ENCODE measurements at regions not wholly inside any gene's neighbourhood (a gene's known extent, or its start where the extent isn't known, plus 50 kb on each side); places are given as distances from the start of the nearest gene placed in this dataset.

DNA sequence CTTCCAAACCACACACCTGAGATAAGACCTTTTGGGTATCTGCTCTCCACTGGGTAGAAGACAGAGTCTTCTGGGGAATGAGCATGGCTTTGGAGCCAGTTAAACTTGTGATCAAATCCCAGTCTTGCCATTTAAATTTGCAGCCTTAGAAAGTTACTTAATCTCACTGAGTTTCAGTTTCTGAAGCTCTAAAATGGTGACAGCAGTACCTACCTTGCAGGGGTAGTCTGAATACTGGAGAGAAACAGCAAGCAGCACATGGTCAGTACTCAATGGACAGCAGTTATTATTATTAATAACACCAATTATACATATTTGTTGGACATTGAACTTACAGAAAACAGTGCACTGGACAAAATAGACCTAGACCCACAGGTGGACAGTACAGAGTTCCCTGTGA, 260.9 kb downstream of the MAN2A1 start:
- Histone ChIP-seq H3K27me3 (ENCODE audit: insufficient read depth, poor library complexity, severe bottlenecking) (peaks cover 5% of the 10 kb centered on the region), H3K9me3 (ENCODE audit: severe bottlenecking) (no peaks in the 10 kb centered on the region), H3K4me1 (ENCODE audit: insufficient read depth, poor library complexity, severe bottlenecking) (no peaks in the 10 kb centered on the region), H3K4me3 (ENCODE audit: severe bottlenecking) (no peak overlapping the region), H3K27ac (ENCODE audit: poor library complexity, severe bottlenecking) (no peak overlapping the region), H3K36me3 (ENCODE audit: low read depth) (no peaks in the 10 kb centered on the region)
- no peak for ATAC-seq (ENCODE audit: low read depth)
- no peak for DNase-seq (ENCODE audit: low spot score)
- TF ChIP-seq, protein P1, sequence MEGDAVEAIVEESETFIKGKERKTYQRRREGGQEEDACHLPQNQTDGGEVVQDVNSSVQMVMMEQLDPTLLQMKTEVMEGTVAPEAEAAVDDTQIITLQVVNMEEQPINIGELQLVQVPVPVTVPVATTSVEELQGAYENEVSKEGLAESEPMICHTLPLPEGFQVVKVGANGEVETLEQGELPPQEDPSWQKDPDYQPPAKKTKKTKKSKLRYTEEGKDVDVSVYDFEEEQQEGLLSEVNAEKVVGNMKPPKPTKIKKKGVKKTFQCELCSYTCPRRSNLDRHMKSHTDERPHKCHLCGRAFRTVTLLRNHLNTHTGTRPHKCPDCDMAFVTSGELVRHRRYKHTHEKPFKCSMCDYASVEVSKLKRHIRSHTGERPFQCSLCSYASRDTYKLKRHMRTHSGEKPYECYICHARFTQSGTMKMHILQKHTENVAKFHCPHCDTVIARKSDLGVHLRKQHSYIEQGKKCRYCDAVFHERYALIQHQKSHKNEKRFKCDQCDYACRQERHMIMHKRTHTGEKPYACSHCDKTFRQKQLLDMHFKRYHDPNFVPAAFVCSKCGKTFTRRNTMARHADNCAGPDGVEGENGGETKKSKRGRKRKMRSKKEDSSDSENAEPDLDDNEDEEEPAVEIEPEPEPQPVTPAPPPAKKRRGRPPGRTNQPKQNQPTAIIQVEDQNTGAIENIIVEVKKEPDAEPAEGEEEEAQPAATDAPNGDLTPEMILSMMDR (IDR thresholded peaks at IDR 0.05; ENCODE audit: poor library complexity, severe bottlenecking) = no peak

DNA sequence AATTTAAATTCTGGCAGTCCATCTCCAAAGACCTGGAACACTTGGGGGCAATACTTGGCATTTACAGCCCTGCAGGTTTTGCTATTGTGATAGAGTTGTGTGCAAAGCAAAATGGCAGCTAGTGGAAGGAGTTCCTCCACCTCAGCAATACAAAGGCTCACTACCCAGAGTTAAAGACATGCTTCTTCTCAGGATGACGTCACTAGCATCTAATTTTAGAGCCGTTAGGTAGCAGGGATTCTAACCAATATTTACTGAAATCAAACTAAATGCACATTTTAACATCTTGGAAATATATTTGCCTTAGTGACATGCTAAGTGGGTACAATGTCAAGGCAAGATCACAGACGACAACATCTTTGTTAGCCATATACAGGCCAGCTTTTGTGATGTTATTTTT, 261.6 kb downstream of the MAN2A1 start:
- H3K4me1 ChIP-seq (ENCODE audit: insufficient read depth, poor library complexity, severe bottlenecking) = no peaks in the 10 kb centered on the region
- peaks cover 5% of the 10 kb centered on the region for H3K27me3 ChIP-seq (ENCODE audit: insufficient read depth, poor library complexity, severe bottlenecking)
- H3K27ac ChIP-seq (ENCODE audit: poor library complexity, severe bottlenecking) = no peak overlapping the region
- no peak for ATAC-seq (ENCODE audit: low read depth)
- TF ChIP-seq, protein P1 (IDR thresholded peaks at IDR 0.05; ENCODE audit: poor library complexity, severe bottlenecking) = no peak
- H3K4me3 ChIP-seq (ENCODE audit: severe bottlenecking) = no peak overlapping the region
- no peaks in the 10 kb centered on the region for H3K9me3 ChIP-seq (ENCODE audit: severe bottlenecking)
- no peak for DNase-seq (ENCODE audit: low spot score)
- H3K36me3 ChIP-seq (ENCODE audit: low read depth) = no peaks in the 10 kb centered on the region

DNA sequence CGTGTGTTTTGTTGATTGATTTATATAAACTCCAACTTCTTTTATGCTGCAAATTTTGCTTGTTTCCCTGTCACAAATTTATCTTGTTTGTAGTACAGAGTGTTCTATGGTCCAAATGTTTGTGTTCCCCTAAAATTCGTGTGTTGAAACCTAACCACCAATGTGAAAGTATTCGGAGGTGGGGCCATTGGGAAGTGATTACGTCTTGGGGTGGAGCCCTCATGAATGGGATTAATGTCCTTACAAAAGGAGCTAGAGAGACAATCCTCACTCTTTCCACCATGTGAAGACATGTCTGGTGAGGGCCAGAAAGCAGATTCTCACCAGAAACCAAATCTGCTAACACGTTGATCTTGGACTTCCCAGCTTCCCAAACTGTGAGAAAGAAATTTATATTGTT, 262.0 kb downstream of the MAN2A1 start:
- Histone ChIP-seq H3K9me3 (ENCODE audit: severe bottlenecking) (no peaks in the 10 kb centered on the region), H3K27me3 (ENCODE audit: insufficient read depth, poor library complexity, severe bottlenecking) (peaks cover 5% of the 10 kb centered on the region), H3K4me1 (ENCODE audit: insufficient read depth, poor library complexity, severe bottlenecking) (no peaks in the 10 kb centered on the region), H3K36me3 (ENCODE audit: low read depth) (no peaks in the 10 kb centered on the region), H3K27ac (ENCODE audit: poor library complexity, severe bottlenecking) (no peak overlapping the region), H3K4me3 (ENCODE audit: severe bottlenecking) (no peak overlapping the region)
- no peak for ATAC-seq (ENCODE audit: low read depth)
- TF ChIP-seq, protein P1 (IDR thresholded peaks at IDR 0.05; ENCODE audit: poor library complexity, severe bottlenecking) = no peak
- DNase-seq (ENCODE audit: low spot score) = no peak

DNA sequence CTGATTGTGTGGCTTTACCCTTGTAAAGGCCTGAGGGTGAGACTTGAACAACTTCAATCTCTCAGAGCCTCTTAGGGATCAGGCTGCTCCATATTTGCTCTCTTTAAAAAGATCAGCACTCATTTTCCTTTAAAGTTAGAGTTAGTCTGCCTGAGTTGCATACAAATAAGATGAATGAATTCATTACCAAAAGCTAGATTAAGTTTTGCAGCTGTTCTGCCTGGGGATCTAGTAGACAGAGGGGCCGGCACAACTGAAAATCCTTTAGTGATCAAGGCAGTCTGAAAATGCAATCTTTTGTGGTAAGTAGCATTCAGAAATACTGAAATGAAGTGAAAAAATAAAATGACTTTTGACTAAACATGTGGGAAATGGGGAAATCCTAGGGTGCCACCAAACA, 264.0 kb downstream of the MAN2A1 start:
- Histone ChIP-seq H3K4me3 (ENCODE audit: severe bottlenecking) (no peak overlapping the region), H3K27ac (ENCODE audit: poor library complexity, severe bottlenecking) (no peak overlapping the region), H3K27me3 (ENCODE audit: insufficient read depth, poor library complexity, severe bottlenecking) (peaks cover 11% of the 10 kb centered on the region), H3K9me3 (ENCODE audit: severe bottlenecking) (no peaks in the 10 kb centered on the region), H3K36me3 (ENCODE audit: low read depth) (no peaks in the 10 kb centered on the region), H3K4me1 (ENCODE audit: insufficient read depth, poor library complexity, severe bottlenecking) (no peaks in the 10 kb centered on the region)
- ATAC-seq (ENCODE audit: low read depth) (no peak), DNase-seq (ENCODE audit: low spot score) (no peak)
- TF ChIP-seq, protein P1 (IDR thresholded peaks at IDR 0.05; ENCODE audit: poor library complexity, severe bottlenecking) = no peak

DNA sequence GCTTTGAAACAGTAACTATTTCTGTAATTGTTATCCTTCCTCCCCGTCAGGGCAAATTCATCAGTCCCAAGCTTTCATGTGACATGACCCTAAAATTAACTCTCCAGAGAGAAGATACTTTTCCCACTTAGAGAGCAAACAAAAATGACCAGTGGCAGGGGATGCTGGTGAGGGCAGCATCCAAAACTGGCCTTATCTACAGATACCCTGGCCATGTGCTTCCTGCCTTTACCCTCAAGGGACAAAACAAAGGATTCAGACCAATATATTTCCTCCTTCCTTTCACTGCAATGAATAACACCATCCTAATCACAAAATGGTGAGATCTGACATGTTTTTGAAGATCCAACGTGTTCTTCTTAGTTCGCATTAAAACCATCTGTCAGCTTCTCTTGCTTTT, 267.2 kb downstream of the MAN2A1 start:
- H3K36me3 ChIP-seq (ENCODE audit: low read depth) = no peaks in the 10 kb centered on the region
- H3K4me3 ChIP-seq (ENCODE audit: severe bottlenecking) = no peak overlapping the region
- DNase-seq (ENCODE audit: low spot score) = no peak
- peaks cover 11% of the 10 kb centered on the region for H3K27me3 ChIP-seq (ENCODE audit: insufficient read depth, poor library complexity, severe bottlenecking)
- TF ChIP-seq, protein P1 (IDR thresholded peaks at IDR 0.05; ENCODE audit: poor library complexity, severe bottlenecking) = no peak
- no peaks in the 10 kb centered on the region for H3K4me1 ChIP-seq (ENCODE audit: insufficient read depth, poor library complexity, severe bottlenecking)
- no peak for ATAC-seq (ENCODE audit: low read depth)
- no peak overlapping the region for H3K27ac ChIP-seq (ENCODE audit: poor library complexity, severe bottlenecking)
- H3K9me3 ChIP-seq (ENCODE audit: severe bottlenecking) = no peaks in the 10 kb centered on the region

Data from RWPE2 (cell line).